Keratinocyte (primary cell): ENCODE measurements at regions not wholly inside any gene's neighbourhood (a gene's known extent, or its start where the extent isn't known, plus 50 kb on each side); places are given as distances from the start of the nearest gene placed in this dataset.
"Not testable (repeated sequence)": the region's sequence is repeated elsewhere in the genome, so short reads cannot be mapped to it uniquely, and the experiment has no call there.

Experiments used
- DNase-seq: peaks from one replicate; pipeline ENCODE4 v3.0.0-alpha.2; 2011; ENCODE audit warnings: low read depth, missing footprints, low spot score
- FAIRE-seq: peaks from 2 replicates; lab custom pipeline; 2011; peaks lifted over from hg19 to GRCh38; lab: Jason Lieb, UNC
- H2AFZ ChIP-seq: 2 replicates; pipeline ENCODE4 v1.6.0; 2012; ENCODE audit warnings: low read length, control low read depth, inconsistent platforms; ENCODE audit not compliant: control insufficient read depth
- H3K27ac ChIP-seq: 2 replicates; pipeline ENCODE4 v1.5.1; 2011; ENCODE audit warnings: low read length; ENCODE audit not compliant: control insufficient read depth, insufficient read depth
- H3K27me3 ChIP-seq: 3 replicates; pipeline ENCODE4 v1.6.0; 2011; ENCODE audit warnings: low read length; ENCODE audit not compliant: control insufficient read depth, insufficient read depth; ENCODE audit errors: extremely low read depth
- H3K36me3 ChIP-seq, 2 experiments: 2 replicates in 1 of 2; 3 replicates in 1 of 2; pipeline ENCODE4 v1.5.1; 2011; ENCODE audit warnings: low read length in 2 of 2, mild to moderate bottlenecking in 1 of 2; ENCODE audit not compliant: control insufficient read depth in 2 of 2, insufficient read depth in 2 of 2; ENCODE audit errors: extremely low read depth in 1 of 2
- H3K4me1 ChIP-seq: 3 replicates; pipeline ENCODE4 v1.5.1; 2011; ENCODE audit warnings: low read length; ENCODE audit not compliant: control insufficient read depth, insufficient read depth; ENCODE audit errors: extremely low read depth
- H3K4me2 ChIP-seq: 3 replicates; pipeline ENCODE4 v1.6.0; 2011; ENCODE audit warnings: low read depth, low read length; ENCODE audit not compliant: control insufficient read depth, insufficient read depth; ENCODE audit errors: extremely low read depth
- H3K4me3 ChIP-seq, 3 experiments: fragments of 200-600 bp in 1 of 3; sonication (generic) in 1 of 3; 2 replicates in 2 of 3; 3 replicates in 1 of 3; pipeline ENCODE4 v1.5.1; 2011 to 2016; ENCODE audit warnings: low read length in 3 of 3, mild to moderate bottlenecking in 3 of 3, control low read depth in 2 of 3, inconsistent platforms in 1 of 3, low read depth in 1 of 3, mixed read lengths in 1 of 3, mixed run types in 1 of 3, moderate library complexity in 1 of 3; ENCODE audit not compliant: control insufficient read depth in 2 of 3, insufficient read depth in 2 of 3; ENCODE audit errors: extremely low read depth in 1 of 3
- H3K79me2 ChIP-seq: 2 replicates; pipeline ENCODE4 v1.6.0; 2012; ENCODE audit warnings: low read length; ENCODE audit not compliant: control insufficient read depth, insufficient read depth
- H3K9ac ChIP-seq: 3 replicates; pipeline ENCODE4 v1.6.0; 2011; ENCODE audit warnings: low read length; ENCODE audit not compliant: control insufficient read depth, insufficient read depth; ENCODE audit errors: extremely low read depth
- H3K9me1 ChIP-seq: 3 replicates; pipeline ENCODE4 v1.6.0; 2011; ENCODE audit warnings: low read length; ENCODE audit not compliant: control insufficient read depth, insufficient read depth; ENCODE audit errors: extremely low read depth
- H3K9me3 ChIP-seq: 2 replicates; pipeline ENCODE4 v1.5.1; 2012; ENCODE audit warnings: low read depth, low read length; ENCODE audit not compliant: control insufficient read depth
- H4K20me1 ChIP-seq: 3 replicates; pipeline ENCODE4 v1.6.0; 2011; ENCODE audit warnings: low read length; ENCODE audit not compliant: control insufficient read depth, insufficient read depth; ENCODE audit errors: extremely low read depth
- CTCF ChIP-seq, 3 experiments: IDR thresholded peaks in 1 of 3; conservative IDR thresholded peaks in 1 of 3; optimal IDR thresholded peaks in 1 of 3; 2 replicates in 2 of 3; 3 replicates in 1 of 3; pipeline versions ENCODE3 to v1.5.1; 2011; ENCODE audit warnings: low read length in 3 of 3, mild to moderate bottlenecking in 3 of 3, moderate library complexity in 2 of 3, control low read depth in 1 of 3, inconsistent platforms in 1 of 3; ENCODE audit not compliant: insufficient read depth in 2 of 3; ENCODE audit errors: extremely low read depth in 1 of 3
- EZH2 ChIP-seq: IDR thresholded peaks from one replicate; pipeline ENCODE4 v1.6.1; 2012; ENCODE audit warnings: inconsistent platforms, mild to moderate bottlenecking, low read length, moderate library complexity
- dilution Hi-C: fragments of 300-500 bp; cut with MboI; formaldehyde crosslinking; loops from one replicate; pipeline ENCODE4 v1.7.0; 2020; ENCODE audit warnings: low sequenced_read_pairs; ENCODE audit not compliant: extremely low pct_ligation_motif_present

GRCh38 chr10:28179006-28179742 lies 123.7 kb downstream of the MPP7 start:
- Histone ChIP-seq H3K27ac (no peak overlapping the region), H3K27me3 (no peaks in the 10 kb centered on the region), H3K4me1 (no peaks in the 10 kb centered on the region), H3K9ac (no peak overlapping the region), H2AFZ (no peak overlapping the region), H3K4me2 (no peak overlapping the region), H3K4me3 (no peak overlapping the region), H3K9me3 (no peaks in the 10 kb centered on the region), H4K20me1 (no peaks in the 10 kb centered on the region), H3K9me1 (no peaks in the 10 kb centered on the region), H3K79me2 (no peaks in the 10 kb centered on the region), H3K36me3 (no peaks in the 10 kb centered on the region)
- dilution Hi-C loops = no loop called here
- DNase-seq (no peak), FAIRE-seq (peak; percentile 32)
- TF ChIP-seq CTCF (optimal IDR thresholded peaks at IDR 0.05 in 1 of 3, IDR thresholded peaks at IDR 0.05 in 1 of 3, conservative IDR thresholded peaks at IDR 0.05 in 1 of 3; ENCODE audit: extremely low read depth in 1 of 3, insufficient read depth in 2 of 3, low read length in 3 of 3) = peak in 2 of 3 experiments; percentile 37 to 58
- no peak for TF ChIP-seq EZH2

GRCh38 chr10:28177944-28178637 lies 124.8 kb downstream of the MPP7 start:
- dilution Hi-C loops = no loop called here
- no peak overlapping the region for H3K27ac ChIP-seq
- peak overlapping the region; percentile 33 for H3K4me2 ChIP-seq

GRCh38 chr10:28176498-28176897 lies 126.4 kb downstream of the MPP7 start:
- H2AFZ ChIP-seq, H3K4me3 ChIP-seq, H4K20me1 ChIP-seq, H3K27me3 ChIP-seq, DNase-seq, H3K9ac ChIP-seq, H3K36me3 ChIP-seq, H3K9me1 ChIP-seq, FAIRE-seq, H3K9me3 ChIP-seq, H3K4me2 ChIP-seq, H3K27ac ChIP-seq, dilution Hi-C loops, H3K79me2 ChIP-seq, H3K4me1 ChIP-seq: not testable (repeated sequence)

More at GRCh38 chr10:28177944-28178637, 124.8 kb downstream of the MPP7 start:
- peak overlapping the region in 1 of 3 experiments; percentile 47 for H3K4me3 ChIP-seq
- H4K20me1 ChIP-seq = no peaks in the 10 kb centered on the region
- no peaks in the 10 kb centered on the region for H3K4me1 ChIP-seq
- H3K9me3 ChIP-seq = no peaks in the 10 kb centered on the region
- no peaks in the 10 kb centered on the region for H3K79me2 ChIP-seq
- H3K27me3 ChIP-seq = no peaks in the 10 kb centered on the region
- H3K36me3 ChIP-seq = no peaks in the 10 kb centered on the region
- H3K9me1 ChIP-seq = no peaks in the 10 kb centered on the region
- TF ChIP-seq EZH2 = no peak
- no peak for TF ChIP-seq CTCF (optimal IDR thresholded peaks at IDR 0.05 in 1 of 3, IDR thresholded peaks at IDR 0.05 in 1 of 3, conservative IDR thresholded peaks at IDR 0.05 in 1 of 3; ENCODE audit: extremely low read depth in 1 of 3, insufficient read depth in 2 of 3, low read length in 3 of 3)
- H2AFZ ChIP-seq = peak overlapping the region; percentile 45
- DNase-seq (no peak), FAIRE-seq (no peak)
- no peak overlapping the region for H3K9ac ChIP-seq
